Fibroblast of skin of scalp (primary cell): ENCODE measurements at regions not wholly inside any gene's neighbourhood (a gene's known extent, or its start where the extent isn't known, plus 50 kb on each side); places are given as distances from the start of the nearest gene placed in this dataset.
A peak's percentile ranks its signal among the peaks of the same experiment; 100 is the strongest.

Experiments used
- DNase-seq: peaks from one replicate; pipeline ENCODE4 v3.0.0-alpha.2; 2013

- no peak for DNase-seq
Measured at GRCh38 chr6:16850681-16851026, 89.4 kb upstream of the ATXN1 start.

GRCh38 chr6:16849988-16850680 lies 88.9 kb upstream of the ATXN1 start:
- DNase-seq: no peak

- peak; percentile 60 for DNase-seq
Measured at GRCh38 chr6:16849280-16849987, 88.2 kb upstream of the ATXN1 start.

GRCh38 chr6:16846399-16846778 lies 85.1 kb upstream of the ATXN1 start:
- no peak for DNase-seq

- DNase-seq: no peak
Measured at GRCh38 chr6:16844183-16844582, 82.9 kb upstream of the ATXN1 start.

GRCh38 chr6:16842676-16843075 lies 81.4 kb upstream of the ATXN1 start:
- no peak for DNase-seq

- DNase-seq: no peak
Measured at GRCh38 chr6:16841241-16841640, 80.0 kb upstream of the ATXN1 start.

GRCh38 chr6:16840725-16841124 lies 79.5 kb upstream of the ATXN1 start:
- no peak for DNase-seq

GRCh38 chr6:16840291-16840690 lies 79.0 kb upstream of the ATXN1 start:
- DNase-seq: no peak

GRCh38 chr6:16839631-16840179 lies 78.4 kb upstream of the ATXN1 start:
- no peak for DNase-seq

- no peak for DNase-seq
Measured at GRCh38 chr6:16837217-16837972, 76.1 kb upstream of the ATXN1 start.

- DNase-seq: peak; percentile 50
Measured at GRCh38 chr6:16836144-16836981, 75.1 kb upstream of the ATXN1 start.

GRCh38 chr6:16834242-16834641 lies 73.0 kb upstream of the ATXN1 start:
- DNase-seq: no peak

GRCh38 chr6:16832721-16833120 lies 71.5 kb upstream of the ATXN1 start:
- no peak for DNase-seq

- DNase-seq: no peak
Measured at GRCh38 chr6:16832043-16832567, 70.8 kb upstream of the ATXN1 start.

GRCh38 chr6:16831136-16831535 lies 69.9 kb upstream of the ATXN1 start:
- no peak for DNase-seq

- no peak for DNase-seq
Measured at GRCh38 chr6:16828058-16828457, 66.8 kb upstream of the ATXN1 start.

- no peak for DNase-seq
Measured at GRCh38 chr6:16827627-16828026, 66.4 kb upstream of the ATXN1 start.

GRCh38 chr6:16825784-16826183 lies 64.5 kb upstream of the ATXN1 start:
- DNase-seq: no peak

- no peak for DNase-seq
Measured at GRCh38 chr6:16824845-16825685, 63.8 kb upstream of the ATXN1 start.

- DNase-seq: no peak
Measured at GRCh38 chr6:16823718-16824352, 62.6 kb upstream of the ATXN1 start.
